GM12872 (cell line): ENCODE measurements at regions not wholly inside any gene's neighbourhood (a gene's known extent, or its start where the extent isn't known, plus 50 kb on each side); places are given as distances from the start of the nearest gene placed in this dataset.

ENCODE experiments used
- CTCF ChIP-seq: IDR thresholded peaks from 3 replicates; pipeline ENCODE4 v1.5.1; 2011; ENCODE audit warnings: low read depth, mild to moderate bottlenecking, low read length, moderate library complexity; ENCODE audit not compliant: insufficient read depth

- TF ChIP-seq CTCF, result no peak
Measured at GRCh38 chr2:234257859-234258561, 207.5 kb downstream of the SPP2 start.

- no peak for TF ChIP-seq CTCF
Measured at GRCh38 chr2:234256516-234256915, 206.0 kb downstream of the SPP2 start.

- no peak for TF ChIP-seq CTCF
Measured at GRCh38 chr2:234254783-234255521, 204.4 kb downstream of the SPP2 start.

- TF ChIP-seq CTCF, result no peak
Measured at GRCh38 chr2:234252772-234253171, 202.3 kb downstream of the SPP2 start.

- TF ChIP-seq CTCF, result no peak
Measured at GRCh38 chr2:234251326-234252271, 201.1 kb downstream of the SPP2 start.

- no peak for TF ChIP-seq CTCF
Measured at GRCh38 chr2:234250926-234251325, 200.4 kb downstream of the SPP2 start.

- no peak for TF ChIP-seq CTCF
Measured at GRCh38 chr2:234249873-234250272, 199.4 kb downstream of the SPP2 start.
